PC-9 (cell line): ENCODE measurements at regions not wholly inside any gene's neighbourhood (a gene's known extent, or its start where the extent isn't known, plus 50 kb on each side); places are given as distances from the start of the nearest gene placed in this dataset.

ENCODE experiments used
- EZH2 ChIP-seq: fragments of 200-600 bp; sonication (generic); IDR thresholded peaks from 2 replicates; pipeline ENCODE4 v1.8.0; 2017; ENCODE audit warnings: antibody characterized with exemption, low read depth
- TF ChIP-seq, protein P1 (sequence below): fragments of 200-600 bp; sonication (generic); conservative IDR thresholded peaks from 2 replicates; pipeline ENCODE4 v1.6.1; 2017; ENCODE audit warnings: mixed run types, antibody characterized with exemption, mild to moderate bottlenecking, moderate library complexity

DNA sequence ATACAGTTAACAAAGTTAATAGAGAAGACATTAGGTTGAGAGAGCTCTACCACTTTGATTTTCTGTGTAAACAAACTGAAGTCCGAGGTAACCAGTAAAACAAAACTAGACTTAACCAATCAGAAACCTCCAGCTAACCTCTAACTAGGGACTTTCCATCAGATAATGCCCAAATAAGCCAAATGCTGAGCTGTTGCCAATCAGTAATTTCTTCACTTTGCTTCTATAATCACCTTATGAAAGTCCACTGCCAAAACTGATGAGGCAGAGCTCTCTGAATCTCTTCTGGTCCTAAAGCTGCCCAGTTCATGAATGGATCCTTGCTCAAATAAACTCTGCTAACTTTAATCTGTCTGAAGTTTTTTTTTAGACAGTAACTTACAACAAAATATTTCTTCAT lies 448.0 kb upstream of the NECTIN3 start:
- TF ChIP-seq EZH2: no peak
- TF ChIP-seq, protein P1, sequence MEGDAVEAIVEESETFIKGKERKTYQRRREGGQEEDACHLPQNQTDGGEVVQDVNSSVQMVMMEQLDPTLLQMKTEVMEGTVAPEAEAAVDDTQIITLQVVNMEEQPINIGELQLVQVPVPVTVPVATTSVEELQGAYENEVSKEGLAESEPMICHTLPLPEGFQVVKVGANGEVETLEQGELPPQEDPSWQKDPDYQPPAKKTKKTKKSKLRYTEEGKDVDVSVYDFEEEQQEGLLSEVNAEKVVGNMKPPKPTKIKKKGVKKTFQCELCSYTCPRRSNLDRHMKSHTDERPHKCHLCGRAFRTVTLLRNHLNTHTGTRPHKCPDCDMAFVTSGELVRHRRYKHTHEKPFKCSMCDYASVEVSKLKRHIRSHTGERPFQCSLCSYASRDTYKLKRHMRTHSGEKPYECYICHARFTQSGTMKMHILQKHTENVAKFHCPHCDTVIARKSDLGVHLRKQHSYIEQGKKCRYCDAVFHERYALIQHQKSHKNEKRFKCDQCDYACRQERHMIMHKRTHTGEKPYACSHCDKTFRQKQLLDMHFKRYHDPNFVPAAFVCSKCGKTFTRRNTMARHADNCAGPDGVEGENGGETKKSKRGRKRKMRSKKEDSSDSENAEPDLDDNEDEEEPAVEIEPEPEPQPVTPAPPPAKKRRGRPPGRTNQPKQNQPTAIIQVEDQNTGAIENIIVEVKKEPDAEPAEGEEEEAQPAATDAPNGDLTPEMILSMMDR: no peak
